MM.1S (cell line): ENCODE measurements at regions not wholly inside any gene's neighbourhood (a gene's known extent, or its start where the extent isn't known, plus 50 kb on each side); places are given as distances from the start of the nearest gene placed in this dataset.

Source experiments
- CTCF ChIP-seq: fragments of 300-600 bp; sonication (generic); IDR thresholded peaks from 2 replicates; pipeline ENCODE4 v1.5.1; 2016; ENCODE audit warnings: antibody characterized with exemption, low read length, mixed read lengths
- EZH2 ChIP-seq: fragments of 300-600 bp; sonication (generic); optimal IDR thresholded peaks from 2 replicates; pipeline ENCODE3; 2017; ENCODE audit warnings: low read depth, mild to moderate bottlenecking, antibody characterized with exemption, low read length, mixed read lengths
- EZH2phosphoT487 ChIP-seq: fragments of 300-600 bp; sonication (generic); IDR thresholded peaks from 2 replicates; pipeline ENCODE4 v1.6.1; 2018; ENCODE audit warnings: antibody characterized with exemption, low read length

- no peak for TF ChIP-seq CTCF
- TF ChIP-seq EZH2, result no peak
- TF ChIP-seq EZH2phosphoT487, result no peak
Measured at GRCh38 chr4:120215350-120215749, 148.7 kb upstream of the MAD2L1 start.
